Sigmoid colon (tissue), 4 donors: ENCODE measurements at regions not wholly inside any gene's neighbourhood (a gene's known extent, or its start where the extent isn't known, plus 50 kb on each side); places are given as distances from the start of the nearest gene placed in this dataset.

ENCODE experiments used
- EP300 ChIP-seq, 4 donors: sonication (generic); formaldehyde crosslinking; IDR thresholded peaks; one replicate each; pipeline ENCODE4 v1.6.1; 2017; ENCODE audit warnings: antibody characterized with exemption in 4 of 4
- POLR2A ChIP-seq, 2 donors: fragments of 450-650 bp; IDR thresholded peaks; one replicate each; pipeline ENCODE4 v1.6.1; 2016; ENCODE audit warnings: antibody characterized with exemption in 2 of 2, mild to moderate bottlenecking in 2 of 2, moderate library complexity in 2 of 2
- POLR2AphosphoS5 ChIP-seq, 4 donors: sonication (generic); formaldehyde crosslinking; IDR thresholded peaks; one replicate each; pipeline ENCODE4 v1.6.1; 2017; ENCODE audit warnings: antibody characterized with exemption in 4 of 4
- TF ChIP-seq, protein P1 (sequence below), 4 experiments: fragments of 450-650 bp in 3 of 4; fragments of 200-600 bp in 1 of 4; IDR thresholded peaks; one replicate each; pipeline ENCODE4 v1.5.1; 2016 to 2019; ENCODE audit warnings: antibody characterized with exemption in 4 of 4, mild to moderate bottlenecking in 3 of 4, moderate library complexity in 2 of 4

GRCh38 chr18:28469946-28470345, 293.0 kb upstream of the CDH2 start:
- TF ChIP-seq, protein P1, sequence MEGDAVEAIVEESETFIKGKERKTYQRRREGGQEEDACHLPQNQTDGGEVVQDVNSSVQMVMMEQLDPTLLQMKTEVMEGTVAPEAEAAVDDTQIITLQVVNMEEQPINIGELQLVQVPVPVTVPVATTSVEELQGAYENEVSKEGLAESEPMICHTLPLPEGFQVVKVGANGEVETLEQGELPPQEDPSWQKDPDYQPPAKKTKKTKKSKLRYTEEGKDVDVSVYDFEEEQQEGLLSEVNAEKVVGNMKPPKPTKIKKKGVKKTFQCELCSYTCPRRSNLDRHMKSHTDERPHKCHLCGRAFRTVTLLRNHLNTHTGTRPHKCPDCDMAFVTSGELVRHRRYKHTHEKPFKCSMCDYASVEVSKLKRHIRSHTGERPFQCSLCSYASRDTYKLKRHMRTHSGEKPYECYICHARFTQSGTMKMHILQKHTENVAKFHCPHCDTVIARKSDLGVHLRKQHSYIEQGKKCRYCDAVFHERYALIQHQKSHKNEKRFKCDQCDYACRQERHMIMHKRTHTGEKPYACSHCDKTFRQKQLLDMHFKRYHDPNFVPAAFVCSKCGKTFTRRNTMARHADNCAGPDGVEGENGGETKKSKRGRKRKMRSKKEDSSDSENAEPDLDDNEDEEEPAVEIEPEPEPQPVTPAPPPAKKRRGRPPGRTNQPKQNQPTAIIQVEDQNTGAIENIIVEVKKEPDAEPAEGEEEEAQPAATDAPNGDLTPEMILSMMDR (IDR thresholded peaks at IDR 0.05), result no peak
- TF ChIP-seq POLR2AphosphoS5 (IDR thresholded peaks at IDR 0.05) (no peak), EP300 (IDR thresholded peaks at IDR 0.05) (no peak), POLR2A (IDR thresholded peaks at IDR 0.05) (no peak)
